Left lung (tissue), 4 donors: ENCODE measurements at regions not wholly inside any gene's neighbourhood (a gene's known extent, or its start where the extent isn't known, plus 50 kb on each side); places are given as distances from the start of the nearest gene placed in this dataset.
A peak's percentile ranks its signal among the peaks of the same experiment; 100 is the strongest.
"Not testable (repeated sequence)": the region's sequence is repeated elsewhere in the genome, so short reads cannot be mapped to it uniquely, and the experiment has no call there.

Experiments used
- ATAC-seq: fragments of 200-7000 bp; cut with Tn5 transposase; one replicate; pipeline ENCODE4 v1.9.1; 2020; ENCODE audit warnings: moderate library complexity
- DNase-seq, 4 donors: peaks; one replicate each; pipeline ENCODE4 v3.0.0-alpha.2; 2013 to 2020
- H3K27ac ChIP-seq, 2 donors: fragments of 200-600 bp; sonication (generic) in 1 of 2; one replicate each; pipeline versions ENCODE4 v1.5.0 to v1.8.0; 2020 to 2021
- H3K27me3 ChIP-seq, 2 donors: fragments of 200-600 bp; sonication (generic) in 1 of 2; one replicate each; pipeline versions ENCODE4 v1.5.0 to v1.8.0; 2020 to 2021
- H3K36me3 ChIP-seq, 2 donors: fragments of 200-600 bp; sonication (generic) in 1 of 2; one replicate each; pipeline versions ENCODE4 v1.5.0 to v1.8.0; 2020 to 2021
- H3K4me1 ChIP-seq, 2 donors: fragments of 200-600 bp; one replicate each; pipeline ENCODE4 v1.8.0; 2021
- H3K4me3 ChIP-seq, 2 donors: fragments of 200-600 bp; sonication (generic) in 1 of 2; one replicate each; pipeline versions ENCODE4 v1.5.0 to v1.8.0; 2020 to 2021; ENCODE audit warnings: mild to moderate bottlenecking in 1 of 2
- H3K9me3 ChIP-seq, 2 donors: fragments of 200-600 bp; sonication (generic) in 1 of 2; one replicate each; pipeline versions ENCODE4 v1.5.0 to v1.8.0; 2020 to 2021
- intact Hi-C, 2 donors: fragments of 100-400 bp; cut with DNase I; formaldehyde crosslinking; loops; one replicate each; pipeline versions ENCODE4 v1.11.2 to v1.14.2; 2022
- TF ChIP-seq, protein P1 (sequence below), 2 donors: fragments of 200-600 bp; sonication (generic) in 1 of 2; IDR thresholded peaks; one replicate each; pipeline versions ENCODE4 v1.5.0 to v1.8.0; 2021; ENCODE audit warnings: antibody characterized with exemption in 2 of 2
- donor health status: DM: no; HTN: yes; CAD: no.
- donor health status: DM: no; HTN: no; CAD: no.

DNA sequence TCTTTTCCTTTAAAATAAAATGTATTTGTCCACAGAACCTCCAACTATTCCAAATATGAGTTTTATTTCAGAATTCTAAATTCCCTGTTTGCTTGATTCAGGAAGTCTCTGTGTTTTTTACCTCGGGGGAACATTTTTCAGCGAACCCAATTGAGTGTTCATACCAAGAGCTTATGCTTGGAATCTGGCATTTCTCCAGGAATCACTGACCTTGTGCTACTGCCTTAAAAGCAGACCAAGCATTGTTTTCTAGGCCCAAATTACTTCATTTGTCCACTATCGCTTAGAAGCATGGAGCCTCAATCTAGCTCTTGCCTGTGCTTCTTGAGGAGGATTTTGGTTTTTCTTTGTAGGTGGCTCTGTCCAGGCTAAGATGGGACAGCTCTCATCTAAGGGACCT, 59.4 kb downstream of the EBLN1 start:
- peaks cover 0 to 2% of the 10 kb centered on the region in 2 donors for H3K9me3 ChIP-seq
- no peak overlapping the region for H3K4me3 ChIP-seq
- TF ChIP-seq, protein P1, sequence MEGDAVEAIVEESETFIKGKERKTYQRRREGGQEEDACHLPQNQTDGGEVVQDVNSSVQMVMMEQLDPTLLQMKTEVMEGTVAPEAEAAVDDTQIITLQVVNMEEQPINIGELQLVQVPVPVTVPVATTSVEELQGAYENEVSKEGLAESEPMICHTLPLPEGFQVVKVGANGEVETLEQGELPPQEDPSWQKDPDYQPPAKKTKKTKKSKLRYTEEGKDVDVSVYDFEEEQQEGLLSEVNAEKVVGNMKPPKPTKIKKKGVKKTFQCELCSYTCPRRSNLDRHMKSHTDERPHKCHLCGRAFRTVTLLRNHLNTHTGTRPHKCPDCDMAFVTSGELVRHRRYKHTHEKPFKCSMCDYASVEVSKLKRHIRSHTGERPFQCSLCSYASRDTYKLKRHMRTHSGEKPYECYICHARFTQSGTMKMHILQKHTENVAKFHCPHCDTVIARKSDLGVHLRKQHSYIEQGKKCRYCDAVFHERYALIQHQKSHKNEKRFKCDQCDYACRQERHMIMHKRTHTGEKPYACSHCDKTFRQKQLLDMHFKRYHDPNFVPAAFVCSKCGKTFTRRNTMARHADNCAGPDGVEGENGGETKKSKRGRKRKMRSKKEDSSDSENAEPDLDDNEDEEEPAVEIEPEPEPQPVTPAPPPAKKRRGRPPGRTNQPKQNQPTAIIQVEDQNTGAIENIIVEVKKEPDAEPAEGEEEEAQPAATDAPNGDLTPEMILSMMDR (IDR thresholded peaks at IDR 0.05), result no peak
- intact Hi-C loops, result no loop called here
- no peaks in the 10 kb centered on the region for H3K4me1 ChIP-seq
- ATAC-seq (no peak), DNase-seq (peak in 2 of 4 donors; percentile 9 to 21)
- H3K36me3 ChIP-seq, result no peaks in the 10 kb centered on the region
- H3K27me3 ChIP-seq, result no peaks in the 10 kb centered on the region
- no peak overlapping the region for H3K27ac ChIP-seq

GRCh38 chr10:22156750-22157149, 61.1 kb downstream of the EBLN1 start:
- Histone ChIP-seq H3K27ac (no peak overlapping the region), H3K4me1 (no peaks in the 10 kb centered on the region), H3K36me3 (no peaks in the 10 kb centered on the region), H3K27me3 (no peaks in the 10 kb centered on the region), H3K4me3 (no peak overlapping the region), H3K9me3 (peaks cover 0 to 5% of the 10 kb centered on the region in 2 donors)
- intact Hi-C loops, result no loop called here
- DNase-seq (no peak), ATAC-seq (no peak)
- TF ChIP-seq, protein P1 (IDR thresholded peaks at IDR 0.05), result no peak

DNA sequence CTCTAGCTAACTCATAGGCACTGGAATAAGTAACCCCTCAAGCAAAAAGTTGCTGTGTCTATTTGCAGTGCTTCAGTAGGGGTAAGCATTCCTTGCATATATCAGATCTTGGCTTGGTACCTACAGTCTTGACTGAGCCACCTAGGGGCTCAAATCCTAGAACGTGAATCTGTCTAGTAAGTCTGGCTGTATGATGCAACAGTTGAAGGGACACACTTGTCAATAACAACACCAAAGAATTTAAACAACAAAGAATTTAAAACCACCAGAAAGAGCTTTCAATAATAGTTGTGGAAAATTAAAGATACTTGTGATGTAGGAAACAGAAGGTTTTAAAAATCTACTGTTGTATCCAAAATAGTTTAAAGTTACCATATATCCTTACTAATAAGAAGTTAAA, 65.4 kb downstream of the EBLN1 start:
- no peak for ATAC-seq
- Histone ChIP-seq H3K27ac (no peak overlapping the region), H3K9me3 (peaks cover 0 to 20% of the 10 kb centered on the region in 2 donors), H3K27me3 (no peaks in the 10 kb centered on the region), H3K36me3 (no peaks in the 10 kb centered on the region), H3K4me3 (no peak overlapping the region), H3K4me1 (no peaks in the 10 kb centered on the region)
- DNase-seq, result no peak
- TF ChIP-seq, protein P1 (IDR thresholded peaks at IDR 0.05), result no peak
- intact Hi-C loops, result no loop called here

GRCh38 chr10:22150842-22151241, 67.0 kb downstream of the EBLN1 start:
- ATAC-seq (no peak), DNase-seq (no peak)
- Histone ChIP-seq H3K27ac (no peak overlapping the region), H3K36me3 (no peaks in the 10 kb centered on the region), H3K4me1 (no peaks in the 10 kb centered on the region), H3K27me3 (no peaks in the 10 kb centered on the region), H3K9me3 (peaks cover 0 to 23% of the 10 kb centered on the region in 2 donors), H3K4me3 (no peak overlapping the region)
- TF ChIP-seq, protein P1 (IDR thresholded peaks at IDR 0.05), result no peak
- intact Hi-C loops, result no loop called here

GRCh38 chr10:22148961-22149360, 68.9 kb downstream of the EBLN1 start:
- H3K4me3 ChIP-seq, result no peak overlapping the region
- H3K36me3 ChIP-seq, result no peaks in the 10 kb centered on the region
- no peak overlapping the region for H3K27ac ChIP-seq
- intact Hi-C loops, result no loop called here
- TF ChIP-seq, protein P1 (IDR thresholded peaks at IDR 0.05), result no peak
- DNase-seq (peak in 1 of 4 donors; percentile 24), ATAC-seq (no peak)
- H3K4me1 ChIP-seq, result no peaks in the 10 kb centered on the region
- peaks cover 0 to 27% of the 10 kb centered on the region in 2 donors for H3K9me3 ChIP-seq
- no peaks in the 10 kb centered on the region for H3K27me3 ChIP-seq

- intact Hi-C loops, ATAC-seq, H3K36me3 ChIP-seq, H3K27ac ChIP-seq, H3K27me3 ChIP-seq, H3K4me3 ChIP-seq, DNase-seq, H3K4me1 ChIP-seq: not testable (repeated sequence)
- H3K9me3 ChIP-seq, result peaks cover 0 to 14% of the 10 kb centered on the region in 2 donors
These were observed 71.9 kb downstream of the EBLN1 start for GRCh38 chr10:22145873-22146272.
